ENCODE measurements at regions not wholly inside any gene's neighbourhood (a gene's known extent, or its start where the extent isn't known, plus 50 kb on each side); places are given as distances from the start of the nearest gene placed in this dataset.

- no peak for DNase-seq (ENCODE audit: low spot score)
These were observed 440.4 kb downstream of the DMRT2 start for GRCh38 chr9:1490341-1491232.

- no peak for DNase-seq (ENCODE audit: low spot score)
These were observed 442.0 kb downstream of the DMRT2 start for GRCh38 chr9:1492156-1492555.

- DNase-seq (ENCODE audit: low spot score) = no peak
These were observed 445.3 kb downstream of the DMRT2 start for GRCh38 chr9:1495282-1496030.

- no peak for DNase-seq (ENCODE audit: low spot score)
These were observed 455.3 kb downstream of the DMRT2 start for GRCh38 chr9:1505489-1505888.

GRCh38 chr9:1510712-1511111, 460.6 kb downstream of the DMRT2 start:
- DNase-seq (ENCODE audit: low spot score) = no peak

GRCh38 chr9:1513105-1513504, 462.9 kb downstream of the DMRT2 start:
- DNase-seq (ENCODE audit: low spot score) = no peak

- no peak for DNase-seq (ENCODE audit: low spot score)
These were observed 464.1 kb downstream of the DMRT2 start for GRCh38 chr9:1514250-1514649.

- DNase-seq (ENCODE audit: low spot score) = no peak
These were observed 464.7 kb downstream of the DMRT2 start for GRCh38 chr9:1514776-1515363.

- no peak for DNase-seq (ENCODE audit: low spot score)
These were observed 465.4 kb downstream of the DMRT2 start for GRCh38 chr9:1515557-1515956.

GRCh38 chr9:1521547-1521946, 471.4 kb downstream of the DMRT2 start:
- DNase-seq (ENCODE audit: low spot score) = no peak

- no peak for DNase-seq (ENCODE audit: low spot score)
These were observed 472.1 kb downstream of the DMRT2 start for GRCh38 chr9:1522219-1522767.

- no peak for DNase-seq (ENCODE audit: low spot score)
These were observed 478.3 kb downstream of the DMRT2 start for GRCh38 chr9:1528456-1528855.

GRCh38 chr9:1530696-1531095, 480.5 kb downstream of the DMRT2 start:
- DNase-seq (ENCODE audit: low spot score) = no peak

- DNase-seq (ENCODE audit: low spot score) = no peak
These were observed 481.3 kb downstream of the DMRT2 start for GRCh38 chr9:1531424-1531823.

GRCh38 chr9:1532171-1532570, 482.0 kb downstream of the DMRT2 start:
- no peak for DNase-seq (ENCODE audit: low spot score)

GRCh38 chr9:1535051-1535450, 480.1 kb upstream of the SMARCA2 start:
- no peak for DNase-seq (ENCODE audit: low spot score)

GRCh38 chr9:1535599-1535998, 479.5 kb upstream of the SMARCA2 start:
- DNase-seq (ENCODE audit: low spot score) = no peak

GRCh38 chr9:1536522-1537170, 478.5 kb upstream of the SMARCA2 start:
- no peak for DNase-seq (ENCODE audit: low spot score)

- DNase-seq (ENCODE audit: low spot score) = no peak
These were observed 476.8 kb upstream of the SMARCA2 start for GRCh38 chr9:1538301-1538700.

GRCh38 chr9:1539216-1539615, 475.9 kb upstream of the SMARCA2 start:
- no peak for DNase-seq (ENCODE audit: low spot score)

- no peak for DNase-seq (ENCODE audit: low spot score)
These were observed 464.5 kb upstream of the SMARCA2 start for GRCh38 chr9:1550636-1551035.

All from putamen (tissue), 1 donor.